MCF 10A (cell line): ENCODE measurements at regions not wholly inside any gene's neighbourhood (a gene's known extent, or its start where the extent isn't known, plus 50 kb on each side); places are given as distances from the start of the nearest gene placed in this dataset.
A peak's percentile ranks its signal among the peaks of the same experiment; 100 is the strongest.

ENCODE experiments used
- BruUV-seq: library from RNA; stranded (reverse); fragments of 400-500 nt; replicated peaks from 2 replicates; lab custom pipeline; 2021; lab: Mats Ljungman, UMichigan
- CTCF ChIA-PET: fragments of 300-600 bp; sonication (Branson Sonifier 250); formaldehyde crosslinking; extraction: SDS; loops from one replicate; lab custom pipeline; 2021; ENCODE audit warnings: antibody characterized with exemption, inconsistent platforms; lab: Yijun Ruan, JAX
- POLR2A ChIA-PET: fragments of 300-600, 350-650 bp; sonication (Branson Sonifier 250); formaldehyde crosslinking; extraction: SDS; loops from one replicate; lab custom pipeline; 2020; ENCODE audit warnings: antibody characterized with exemption, inconsistent platforms; lab: Yijun Ruan, JAX
- DNase-seq: peaks from one replicate; pipeline ENCODE4 v3.0.0-alpha.2; 2018; ENCODE audit not compliant: unreplicated experiment
- H3K27ac Mint-ChIP-seq: one replicate; pipeline ENCODE4 v1.8.0; 2022; ENCODE audit warnings: mild to moderate bottlenecking, low read depth, mixed read lengths; ENCODE audit not compliant: unreplicated experiment
- H3K27me3 Mint-ChIP-seq: one replicate; pipeline ENCODE4 v1.8.0; 2022; ENCODE audit warnings: mixed read lengths; ENCODE audit not compliant: insufficient read depth, unreplicated experiment
- H3K36me3 Mint-ChIP-seq: one replicate; pipeline ENCODE4 v1.8.0; 2022; ENCODE audit warnings: mild to moderate bottlenecking, moderate library complexity, mixed read lengths; ENCODE audit not compliant: insufficient read depth, unreplicated experiment
- H3K4me1 Mint-ChIP-seq: one replicate; pipeline ENCODE4 v1.8.0; 2022; ENCODE audit warnings: mixed read lengths; ENCODE audit not compliant: insufficient read depth, unreplicated experiment
- H3K4me3 Mint-ChIP-seq: one replicate; pipeline ENCODE4 v1.8.0; 2022; ENCODE audit warnings: mild to moderate bottlenecking, moderate library complexity, mixed read lengths; ENCODE audit not compliant: unreplicated experiment
- H3K9me3 Mint-ChIP-seq: one replicate; pipeline ENCODE4 v1.8.0; 2022; ENCODE audit warnings: mixed read lengths; ENCODE audit not compliant: unreplicated experiment
- CTCF ChIP-seq: fragments of 200-600 bp; IDR thresholded peaks from one replicate; pipeline ENCODE4 v1.8.0; 2022; ENCODE audit warnings: antibody characterized with exemption, mild to moderate bottlenecking; ENCODE audit not compliant: unreplicated experiment
- intact Hi-C: fragments of 100-400 bp; cut with micrococcal nuclease; formaldehyde crosslinking; loops from 2 replicates; pipeline ENCODE4 v1.14.1; 2022

- POLR2A ChIA-PET, result interaction anchor here (0.6 kb wide), 1 partner anchor 89 kb away, joined by 3 read pairs; no protein-coding TSS in a partner anchor
- Mint-ChIP-seq H3K4me1 (no peaks in the 10 kb centered on the region), H3K36me3 (no peaks in the 10 kb centered on the region), H3K9me3 (no peaks in the 10 kb centered on the region), H3K27ac (no peak overlapping the region), H3K27me3 (no peaks in the 10 kb centered on the region), H3K4me3 (no peak overlapping the region)
- no peak for DNase-seq
- CTCF ChIA-PET, result interaction anchor here (0.6 kb wide), 1 partner anchor 784 kb away, joined by 3 read pairs; no protein-coding TSS in a partner anchor
- no TSS peak for BruUV-seq
- intact Hi-C loops, result no loop called here
- no peak for TF ChIP-seq CTCF
Measured at GRCh38 chr14:97452314-97452713, 655.1 kb downstream of the VRK1 start.

GRCh38 chr14:97453991-97454390, 656.8 kb downstream of the VRK1 start:
- Mint-ChIP-seq H3K4me1 (no peaks in the 10 kb centered on the region), H3K36me3 (no peaks in the 10 kb centered on the region), H3K27me3 (no peaks in the 10 kb centered on the region), H3K27ac (no peak overlapping the region), H3K9me3 (no peaks in the 10 kb centered on the region), H3K4me3 (no peak overlapping the region)
- no peak for DNase-seq
- ChIA-PET CTCF (no interaction called here), POLR2A (no interaction called here)
- no peak for TF ChIP-seq CTCF
- no TSS peak for BruUV-seq
- intact Hi-C loops, result no loop called here

GRCh38 chr14:97456462-97456861, 659.3 kb downstream of the VRK1 start:
- CTCF ChIA-PET, result no interaction called here
- no TSS peak for BruUV-seq

GRCh38 chr14:97456958-97457357, 659.8 kb downstream of the VRK1 start:
- intact Hi-C loops, result no loop called here
- ChIA-PET CTCF (no interaction called here), POLR2A (no interaction called here)
- no peak for TF ChIP-seq CTCF
- no peak overlapping the region for H3K4me3 Mint-ChIP-seq
- peak; percentile 21 for DNase-seq
- BruUV-seq, result no TSS peak
- H3K27ac Mint-ChIP-seq, result no peak overlapping the region
- H3K36me3 Mint-ChIP-seq, result no peaks in the 10 kb centered on the region
- no peaks in the 10 kb centered on the region for H3K27me3 Mint-ChIP-seq
- H3K4me1 Mint-ChIP-seq, result no peaks in the 10 kb centered on the region
- H3K9me3 Mint-ChIP-seq, result peaks cover 7% of the 10 kb centered on the region

More at GRCh38 chr14:97456462-97456861, 659.3 kb downstream of the VRK1 start:
- intact Hi-C loops, result no loop called here
- no peak for TF ChIP-seq CTCF
- POLR2A ChIA-PET, result no interaction called here
- H3K36me3 Mint-ChIP-seq, result no peaks in the 10 kb centered on the region
- H3K9me3 Mint-ChIP-seq, result peaks cover 3% of the 10 kb centered on the region
- H3K27me3 Mint-ChIP-seq, result no peaks in the 10 kb centered on the region
- no peak for DNase-seq
- no peak overlapping the region for H3K27ac Mint-ChIP-seq
- H3K4me3 Mint-ChIP-seq, result no peak overlapping the region
- no peaks in the 10 kb centered on the region for H3K4me1 Mint-ChIP-seq
